ENCODE measurements at regions not wholly inside any gene's neighbourhood (a gene's known extent, or its start where the extent isn't known, plus 50 kb on each side); places are given as distances from the start of the nearest gene placed in this dataset.

DNA sequence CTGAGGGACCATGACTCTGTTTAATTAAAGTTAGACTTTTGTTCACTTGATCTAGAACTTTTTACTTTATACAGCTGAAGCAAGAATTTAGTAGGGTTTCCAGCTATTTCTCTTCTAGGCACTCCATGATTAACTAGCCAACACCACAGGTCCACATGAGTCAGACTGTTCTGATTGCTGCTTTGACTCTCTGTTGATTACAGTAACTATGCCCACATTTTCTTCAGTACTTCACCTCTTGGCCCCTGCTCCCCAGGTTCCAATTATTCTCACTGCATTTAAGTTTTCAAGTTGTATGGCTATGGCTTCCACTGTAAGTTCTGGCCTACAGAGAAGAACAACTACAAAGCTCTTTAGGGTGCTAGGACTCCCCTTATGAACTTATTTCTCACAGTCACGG lies 737.2 kb upstream of the IGFBP3 start:
- H3K79me2 ChIP-seq (ENCODE audit: insufficient read depth, low read length) = no peaks in the 10 kb centered on the region
- TF ChIP-seq, protein P1, sequence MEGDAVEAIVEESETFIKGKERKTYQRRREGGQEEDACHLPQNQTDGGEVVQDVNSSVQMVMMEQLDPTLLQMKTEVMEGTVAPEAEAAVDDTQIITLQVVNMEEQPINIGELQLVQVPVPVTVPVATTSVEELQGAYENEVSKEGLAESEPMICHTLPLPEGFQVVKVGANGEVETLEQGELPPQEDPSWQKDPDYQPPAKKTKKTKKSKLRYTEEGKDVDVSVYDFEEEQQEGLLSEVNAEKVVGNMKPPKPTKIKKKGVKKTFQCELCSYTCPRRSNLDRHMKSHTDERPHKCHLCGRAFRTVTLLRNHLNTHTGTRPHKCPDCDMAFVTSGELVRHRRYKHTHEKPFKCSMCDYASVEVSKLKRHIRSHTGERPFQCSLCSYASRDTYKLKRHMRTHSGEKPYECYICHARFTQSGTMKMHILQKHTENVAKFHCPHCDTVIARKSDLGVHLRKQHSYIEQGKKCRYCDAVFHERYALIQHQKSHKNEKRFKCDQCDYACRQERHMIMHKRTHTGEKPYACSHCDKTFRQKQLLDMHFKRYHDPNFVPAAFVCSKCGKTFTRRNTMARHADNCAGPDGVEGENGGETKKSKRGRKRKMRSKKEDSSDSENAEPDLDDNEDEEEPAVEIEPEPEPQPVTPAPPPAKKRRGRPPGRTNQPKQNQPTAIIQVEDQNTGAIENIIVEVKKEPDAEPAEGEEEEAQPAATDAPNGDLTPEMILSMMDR (IDR thresholded peaks at IDR 0.05; ENCODE audit: extremely low read depth, low read depth, low read length) = no peak
- H3K4me2 ChIP-seq (ENCODE audit: insufficient read depth, low read length) = no peak overlapping the region
- no peak overlapping the region for H2AFZ ChIP-seq (ENCODE audit: low read length)
- no peaks in the 10 kb centered on the region for H3K36me3 ChIP-seq (ENCODE audit: insufficient read depth, low read length)
- no peaks in the 10 kb centered on the region for H4K20me1 ChIP-seq (ENCODE audit: insufficient read depth, low read length)
- no peak for DNase-seq (ENCODE audit: insufficient read length, low spot score, missing footprints)
- peaks cover 6% of the 10 kb centered on the region for H3K4me1 ChIP-seq (ENCODE audit: insufficient read depth, low read length)
- no peaks in the 10 kb centered on the region for H3K27me3 ChIP-seq (ENCODE audit: insufficient read depth, low read length)
- no peaks in the 10 kb centered on the region for H3K9me3 ChIP-seq (ENCODE audit: low read depth, low read length)
- H3K4me3 ChIP-seq (ENCODE audit: insufficient read depth, low read length) = no peak overlapping the region
- no peak overlapping the region for H3K27ac ChIP-seq (ENCODE audit: low read depth, low read length)

DNA sequence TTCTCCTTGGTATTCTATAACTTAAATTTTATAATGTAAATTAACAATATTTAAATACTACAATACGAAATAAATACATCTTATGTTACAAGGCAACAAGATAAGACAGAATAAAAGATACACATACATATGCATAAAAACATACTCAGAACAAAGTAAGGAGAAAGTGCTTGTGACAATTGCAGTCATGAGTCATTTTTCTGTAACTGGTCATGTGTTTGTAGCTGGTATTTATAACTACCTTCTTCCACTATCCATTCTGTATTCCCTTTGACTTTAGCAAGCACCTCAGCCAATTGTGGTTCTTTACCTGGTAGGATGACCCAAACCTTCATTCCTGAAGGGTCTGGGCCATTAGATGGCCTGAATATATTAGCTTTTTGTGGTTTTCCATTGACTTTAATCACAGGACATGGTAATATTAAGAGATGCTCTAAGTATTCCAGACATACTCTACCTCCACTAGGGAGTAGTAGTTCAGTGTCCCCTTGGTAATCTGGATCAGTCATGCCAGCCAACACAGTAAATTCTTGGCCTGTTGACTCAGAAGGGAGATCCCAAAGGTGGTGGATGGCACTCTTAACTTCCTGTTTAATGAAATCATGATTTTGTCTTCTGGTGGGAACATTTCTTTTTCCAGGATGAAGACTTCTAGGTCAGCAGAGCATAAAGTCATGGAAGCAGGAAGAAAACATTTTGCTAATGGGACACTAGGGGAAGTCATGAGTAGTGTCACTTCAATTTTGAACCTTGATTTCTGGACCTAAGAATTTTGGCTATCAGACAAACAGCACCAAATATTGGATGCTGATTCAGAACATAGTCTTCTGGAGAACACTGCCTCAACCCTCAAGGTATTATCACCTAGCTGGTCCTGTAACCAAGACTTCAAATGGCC lies 733.7 kb upstream of the IGFBP3 start:
- no peaks in the 10 kb centered on the region for H3K36me3 ChIP-seq (ENCODE audit: insufficient read depth, low read length)
- no peaks in the 10 kb centered on the region for H3K79me2 ChIP-seq (ENCODE audit: insufficient read depth, low read length)
- H2AFZ ChIP-seq (ENCODE audit: low read length) = no peak overlapping the region
- H3K27ac ChIP-seq (ENCODE audit: low read depth, low read length) = no peak overlapping the region
- H3K4me2 ChIP-seq (ENCODE audit: insufficient read depth, low read length) = no peak overlapping the region
- no peaks in the 10 kb centered on the region for H3K9me3 ChIP-seq (ENCODE audit: low read depth, low read length)
- peaks cover 6% of the 10 kb centered on the region for H3K4me1 ChIP-seq (ENCODE audit: insufficient read depth, low read length)
- TF ChIP-seq, protein P1 (IDR thresholded peaks at IDR 0.05; ENCODE audit: extremely low read depth, low read depth, low read length) = no peak
- peak; percentile 64 for DNase-seq (ENCODE audit: insufficient read length, low spot score, missing footprints)
- no peaks in the 10 kb centered on the region for H4K20me1 ChIP-seq (ENCODE audit: insufficient read depth, low read length)
- H3K27me3 ChIP-seq (ENCODE audit: insufficient read depth, low read length) = no peaks in the 10 kb centered on the region
- no peak overlapping the region for H3K4me3 ChIP-seq (ENCODE audit: insufficient read depth, low read length)

DNA sequence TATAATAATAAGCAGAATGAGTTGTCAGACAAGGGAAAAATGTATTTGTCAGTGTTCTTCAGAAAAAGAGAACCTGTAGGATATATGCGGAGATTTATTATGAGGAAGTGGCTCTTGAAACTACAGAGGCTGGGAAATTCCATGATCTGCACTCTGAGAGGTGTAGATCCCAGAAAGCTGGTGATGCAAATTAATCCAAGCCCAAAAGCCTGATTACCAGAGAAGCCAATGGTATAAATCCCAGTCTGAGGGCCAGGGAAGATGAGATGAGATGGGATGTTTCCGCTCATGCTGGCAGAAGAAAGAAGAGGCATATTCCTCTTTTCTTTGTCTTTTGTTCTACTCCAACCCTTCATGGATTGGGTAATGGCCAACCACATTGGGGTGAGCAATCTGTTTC lies 732.8 kb upstream of the IGFBP3 start:
- H3K9me3 ChIP-seq (ENCODE audit: low read depth, low read length) = no peaks in the 10 kb centered on the region
- H3K36me3 ChIP-seq (ENCODE audit: insufficient read depth, low read length) = no peaks in the 10 kb centered on the region

DNA sequence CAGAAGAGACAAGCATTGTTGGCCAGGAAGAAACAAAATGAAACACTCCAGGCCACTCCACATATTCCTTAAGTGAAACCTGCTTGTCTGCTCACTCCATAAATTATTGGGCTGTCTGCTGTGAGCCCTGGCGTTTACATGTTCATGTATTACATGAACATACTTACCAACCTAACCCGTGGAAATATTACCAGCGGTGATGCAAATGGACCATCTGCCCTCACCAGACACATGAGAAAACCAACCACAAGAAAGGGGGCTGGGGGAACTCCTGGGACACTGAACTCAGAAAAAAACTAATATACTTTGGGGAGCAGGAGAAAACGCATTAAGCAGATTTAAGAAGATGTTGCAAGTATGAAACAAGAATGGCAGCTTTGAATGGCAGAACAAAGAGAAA lies 731.2 kb upstream of the IGFBP3 start:
- H3K9me3 ChIP-seq (ENCODE audit: low read depth, low read length) = no peaks in the 10 kb centered on the region
- TF ChIP-seq, protein P1 (IDR thresholded peaks at IDR 0.05; ENCODE audit: extremely low read depth, low read depth, low read length) = no peak
- H4K20me1 ChIP-seq (ENCODE audit: insufficient read depth, low read length) = no peaks in the 10 kb centered on the region
- DNase-seq (ENCODE audit: insufficient read length, low spot score, missing footprints) = no peak
- no peak overlapping the region for H3K4me3 ChIP-seq (ENCODE audit: insufficient read depth, low read length)
- no peak overlapping the region for H2AFZ ChIP-seq (ENCODE audit: low read length)
- H3K27ac ChIP-seq (ENCODE audit: low read depth, low read length) = no peak overlapping the region
- H3K36me3 ChIP-seq (ENCODE audit: insufficient read depth, low read length) = no peaks in the 10 kb centered on the region
- H3K4me2 ChIP-seq (ENCODE audit: insufficient read depth, low read length) = no peak overlapping the region
- peaks cover 6% of the 10 kb centered on the region for H3K4me1 ChIP-seq (ENCODE audit: insufficient read depth, low read length)
- H3K79me2 ChIP-seq (ENCODE audit: insufficient read depth, low read length) = no peaks in the 10 kb centered on the region
- H3K27me3 ChIP-seq (ENCODE audit: insufficient read depth, low read length) = no peaks in the 10 kb centered on the region

More for the DNA sequence above, 732.8 kb upstream of the IGFBP3 start:
- Histone ChIP-seq H3K4me1 (ENCODE audit: insufficient read depth, low read length) (peaks cover 6% of the 10 kb centered on the region), H3K27me3 (ENCODE audit: insufficient read depth, low read length) (no peaks in the 10 kb centered on the region), H3K4me2 (ENCODE audit: insufficient read depth, low read length) (no peak overlapping the region), H3K27ac (ENCODE audit: low read depth, low read length) (no peak overlapping the region), H3K4me3 (ENCODE audit: insufficient read depth, low read length) (no peak overlapping the region), H4K20me1 (ENCODE audit: insufficient read depth, low read length) (no peaks in the 10 kb centered on the region), H2AFZ (ENCODE audit: low read length) (no peak overlapping the region), H3K79me2 (ENCODE audit: insufficient read depth, low read length) (no peaks in the 10 kb centered on the region)
- no peak for DNase-seq (ENCODE audit: insufficient read length, low spot score, missing footprints)
- TF ChIP-seq, protein P1 (IDR thresholded peaks at IDR 0.05; ENCODE audit: extremely low read depth, low read depth, low read length) = no peak

Measured in osteoblast (primary cell).